Loucy (cell line): ENCODE measurements at regions not wholly inside any gene's neighbourhood (a gene's known extent, or its start where the extent isn't known, plus 50 kb on each side); places are given as distances from the start of the nearest gene placed in this dataset.

Source experiments
- CTCF ChIP-seq: fragments of 200-600 bp; sonication (generic); conservative IDR thresholded peaks from 2 replicates; pipeline ENCODE4 v1.5.1; 2014; ENCODE audit warnings: mild to moderate bottlenecking, antibody characterized with exemption, low read length
- EZH2phosphoT487 ChIP-seq: fragments of 200-600 bp; IDR thresholded peaks from 2 replicates; pipeline ENCODE4 v1.6.1; 2018; ENCODE audit warnings: antibody characterized with exemption, mild to moderate bottlenecking, moderate library complexity, borderline replicate concordance

GRCh38 chr2:136441979-136442714 is 323.2 kb upstream of the THSD7B start:
- TF ChIP-seq CTCF (no peak), EZH2phosphoT487 (no peak)
